HFFc6 (cell line): ENCODE measurements at regions not wholly inside any gene's neighbourhood (a gene's known extent, or its start where the extent isn't known, plus 50 kb on each side); places are given as distances from the start of the nearest gene placed in this dataset.

Experiments
- DNase-seq: peaks from one replicate; pipeline ENCODE4 v3.0.0-alpha.2; 2018
- H3K27ac Mint-ChIP-seq: 2 replicates; pipeline ENCODE4 v1.8.0; 2020; ENCODE audit warnings: mild to moderate bottlenecking, mixed read lengths
- H3K27me3 Mint-ChIP-seq: 2 replicates; pipeline ENCODE4 v1.8.0; 2021; ENCODE audit warnings: mild to moderate bottlenecking, moderate library complexity, mixed read lengths; ENCODE audit not compliant: insufficient read depth
- H3K36me3 Mint-ChIP-seq: 2 replicates; pipeline ENCODE4 v1.8.0; 2021; ENCODE audit warnings: low read depth, mixed read lengths
- H3K4me1 Mint-ChIP-seq: 2 replicates; pipeline ENCODE4 v1.8.0; 2020; ENCODE audit warnings: low read depth, mixed read lengths
- H3K4me3 Mint-ChIP-seq: 2 replicates; pipeline ENCODE4 v1.8.0; 2020; ENCODE audit warnings: mild to moderate bottlenecking, moderate library complexity, mixed read lengths
- H3K9me3 Mint-ChIP-seq: 2 replicates; pipeline ENCODE4 v1.8.0; 2020; ENCODE audit warnings: mild to moderate bottlenecking, mixed read lengths
- TF ChIP-seq, protein P1 (sequence below): fragments of 200-600 bp; sonication (generic); IDR thresholded peaks from 2 replicates; pipeline ENCODE4 v1.5.0; 2021; ENCODE audit warnings: antibody characterized with exemption, mild to moderate bottlenecking

DNA sequence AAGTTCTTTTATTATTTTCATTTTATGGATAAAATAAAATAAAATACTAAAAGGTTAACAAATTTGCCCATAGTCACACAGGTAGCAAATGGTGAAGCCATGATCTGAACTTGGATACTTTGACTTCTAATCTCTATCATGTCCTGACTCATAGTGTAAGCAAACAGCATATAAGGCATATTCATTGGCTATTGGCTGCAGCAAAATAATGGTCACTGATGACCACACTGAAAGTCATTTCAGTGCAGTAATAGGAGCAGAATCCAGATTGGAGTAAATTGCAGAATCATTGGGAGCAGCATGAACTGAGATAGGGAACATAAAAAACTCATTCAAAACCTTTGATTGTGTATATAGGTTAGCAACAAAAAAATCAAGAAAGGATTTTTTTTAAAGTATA lies 262.9 kb downstream of the PLA2G4A start:
- H3K4me3 Mint-ChIP-seq: no peak overlapping the region
- peaks cover 5% of the 10 kb centered on the region; the same call in 1 of the 2 replicates for H3K36me3 Mint-ChIP-seq
- H3K4me1 Mint-ChIP-seq: no peaks in the 10 kb centered on the region
- TF ChIP-seq, protein P1, sequence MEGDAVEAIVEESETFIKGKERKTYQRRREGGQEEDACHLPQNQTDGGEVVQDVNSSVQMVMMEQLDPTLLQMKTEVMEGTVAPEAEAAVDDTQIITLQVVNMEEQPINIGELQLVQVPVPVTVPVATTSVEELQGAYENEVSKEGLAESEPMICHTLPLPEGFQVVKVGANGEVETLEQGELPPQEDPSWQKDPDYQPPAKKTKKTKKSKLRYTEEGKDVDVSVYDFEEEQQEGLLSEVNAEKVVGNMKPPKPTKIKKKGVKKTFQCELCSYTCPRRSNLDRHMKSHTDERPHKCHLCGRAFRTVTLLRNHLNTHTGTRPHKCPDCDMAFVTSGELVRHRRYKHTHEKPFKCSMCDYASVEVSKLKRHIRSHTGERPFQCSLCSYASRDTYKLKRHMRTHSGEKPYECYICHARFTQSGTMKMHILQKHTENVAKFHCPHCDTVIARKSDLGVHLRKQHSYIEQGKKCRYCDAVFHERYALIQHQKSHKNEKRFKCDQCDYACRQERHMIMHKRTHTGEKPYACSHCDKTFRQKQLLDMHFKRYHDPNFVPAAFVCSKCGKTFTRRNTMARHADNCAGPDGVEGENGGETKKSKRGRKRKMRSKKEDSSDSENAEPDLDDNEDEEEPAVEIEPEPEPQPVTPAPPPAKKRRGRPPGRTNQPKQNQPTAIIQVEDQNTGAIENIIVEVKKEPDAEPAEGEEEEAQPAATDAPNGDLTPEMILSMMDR: no peak
- peaks cover 17% of the 10 kb centered on the region for H3K9me3 Mint-ChIP-seq
- no peak overlapping the region for H3K27ac Mint-ChIP-seq
- H3K27me3 Mint-ChIP-seq: no peaks in the 10 kb centered on the region
- no peak for DNase-seq

DNA sequence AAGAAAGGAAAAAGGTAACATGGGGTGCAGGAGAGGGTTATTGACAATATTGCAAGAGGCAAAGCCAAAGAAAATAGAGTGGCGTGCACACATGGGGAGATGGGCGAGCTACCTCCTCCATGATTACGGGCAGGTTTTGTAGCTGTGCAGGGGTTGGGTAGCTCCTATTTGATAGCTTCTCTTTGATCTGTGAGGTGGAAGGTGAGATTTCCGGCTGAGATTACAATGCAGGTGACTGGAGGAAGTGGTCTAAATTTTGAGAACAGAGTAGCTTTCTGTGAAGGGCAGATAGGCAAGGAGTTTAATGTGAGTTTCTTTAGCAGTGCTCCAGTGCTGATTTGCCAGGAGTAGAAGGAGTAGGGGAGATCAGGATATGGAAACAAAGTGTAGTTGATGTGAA lies 263.4 kb downstream of the PLA2G4A start:
- Mint-ChIP-seq H3K27me3 (no peaks in the 10 kb centered on the region), H3K4me3 (no peak overlapping the region), H3K4me1 (no peaks in the 10 kb centered on the region), H3K27ac (no peak overlapping the region), H3K36me3 (peaks cover 5% of the 10 kb centered on the region; the same call in 1 of the 2 replicates), H3K9me3 (peaks cover 17% of the 10 kb centered on the region)
- TF ChIP-seq, protein P1: no peak
- DNase-seq: no peak

DNA sequence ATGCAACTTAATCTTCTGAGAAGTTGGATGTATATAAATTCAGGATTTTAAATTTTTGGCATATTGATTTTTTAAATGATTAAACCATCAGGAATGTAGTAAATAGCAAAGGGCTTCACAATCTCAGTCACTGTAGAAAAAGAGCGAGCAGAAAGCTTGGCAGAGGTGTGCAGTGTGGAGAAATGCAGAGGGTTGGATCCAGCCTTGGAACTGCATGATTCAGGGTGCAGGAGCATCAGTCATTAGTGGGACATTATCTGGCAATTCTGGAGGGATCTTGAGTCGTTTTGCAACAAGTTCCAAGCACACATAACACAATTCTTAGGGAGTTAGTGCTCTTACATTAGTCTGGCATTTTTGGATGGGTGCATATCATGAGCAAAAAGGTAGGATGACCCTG lies 267.9 kb downstream of the PLA2G4A start:
- Mint-ChIP-seq H3K27ac (no peak overlapping the region), H3K36me3 (no peaks in the 10 kb centered on the region), H3K4me1 (no peaks in the 10 kb centered on the region), H3K9me3 (peaks cover 7% of the 10 kb centered on the region; the same call in 1 of the 2 replicates), H3K4me3 (no peak overlapping the region), H3K27me3 (no peaks in the 10 kb centered on the region)
- TF ChIP-seq, protein P1: no peak
- DNase-seq: no peak

DNA sequence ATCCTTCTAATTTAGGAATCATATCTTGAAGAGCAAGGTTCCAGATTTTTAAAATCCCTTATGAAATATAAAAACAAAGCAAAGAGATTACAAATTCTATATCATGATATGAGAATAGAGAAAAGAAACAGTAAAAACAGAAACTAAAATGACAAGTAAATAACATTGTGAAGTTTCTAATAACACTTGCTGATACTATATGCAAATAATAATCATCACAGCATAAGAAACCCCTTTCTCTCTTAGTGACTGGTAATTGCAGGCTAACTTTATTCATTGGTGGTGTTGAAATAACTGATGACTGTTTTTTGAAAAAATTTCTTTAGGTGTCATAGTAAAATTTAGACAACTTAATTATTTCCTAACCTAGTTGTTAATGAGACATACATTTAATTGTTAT lies 281.6 kb downstream of the PLA2G4A start:
- Mint-ChIP-seq H3K27ac (no peak overlapping the region), H3K27me3 (no peaks in the 10 kb centered on the region; the same call in 1 of the 2 replicates), H3K9me3 (peaks cover 38% of the 10 kb centered on the region), H3K36me3 (no peaks in the 10 kb centered on the region), H3K4me3 (no peak overlapping the region), H3K4me1 (no peaks in the 10 kb centered on the region)
- no peak for DNase-seq
- TF ChIP-seq, protein P1: no peak

DNA sequence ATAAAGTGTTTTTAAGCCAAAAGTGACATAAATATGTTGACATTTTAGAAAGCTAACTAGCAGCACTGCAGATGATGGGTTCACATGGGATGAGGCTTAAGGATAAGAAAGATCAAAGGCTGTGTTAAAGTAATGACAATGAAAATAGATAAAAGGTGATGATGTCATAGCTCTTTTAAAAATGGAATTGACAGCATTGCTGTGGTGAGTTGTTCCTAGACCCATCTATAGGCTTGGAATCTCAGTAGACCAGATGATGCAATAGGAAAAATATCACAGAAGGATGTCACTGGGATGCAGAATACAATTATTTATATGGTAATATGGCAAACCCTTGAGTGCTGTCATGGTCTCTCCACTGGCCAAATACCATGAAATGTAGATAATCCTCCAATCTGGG lies 286.0 kb downstream of the PLA2G4A start:
- H3K4me1 Mint-ChIP-seq: no peaks in the 10 kb centered on the region
- TF ChIP-seq, protein P1: no peak
- no peaks in the 10 kb centered on the region; the same call in 1 of the 2 replicates for H3K27me3 Mint-ChIP-seq
- DNase-seq: no peak
- H3K9me3 Mint-ChIP-seq: peaks cover 35% of the 10 kb centered on the region
- H3K27ac Mint-ChIP-seq: no peak overlapping the region
- no peaks in the 10 kb centered on the region for H3K36me3 Mint-ChIP-seq
- no peak overlapping the region for H3K4me3 Mint-ChIP-seq

DNA sequence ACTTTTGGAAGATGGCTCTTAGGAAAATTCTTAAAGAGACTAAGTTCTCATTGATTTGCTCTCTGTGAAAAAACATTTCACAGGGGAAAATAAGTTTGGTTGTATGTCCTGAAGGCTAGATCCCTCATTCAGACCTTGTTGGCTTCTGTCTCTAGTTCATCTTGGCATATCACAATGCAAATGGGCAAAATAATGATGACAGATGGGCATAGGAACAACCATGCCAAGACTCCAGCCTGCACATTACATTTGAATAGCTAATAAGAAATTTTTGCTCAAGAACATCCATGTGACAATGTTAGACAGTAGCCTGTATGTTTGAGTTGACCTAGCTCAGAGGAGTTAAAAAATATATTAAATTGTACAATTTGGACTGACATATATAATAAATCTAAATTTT lies 292.9 kb downstream of the PLA2G4A start:
- H3K27me3 Mint-ChIP-seq: no peaks in the 10 kb centered on the region; the same call in 1 of the 2 replicates
- TF ChIP-seq, protein P1: no peak
- no peak overlapping the region for H3K27ac Mint-ChIP-seq
- DNase-seq: no peak
- no peaks in the 10 kb centered on the region for H3K4me1 Mint-ChIP-seq
- no peak overlapping the region for H3K4me3 Mint-ChIP-seq
- no peaks in the 10 kb centered on the region; the same call in 1 of the 2 replicates for H3K36me3 Mint-ChIP-seq
- H3K9me3 Mint-ChIP-seq: peaks cover 21% of the 10 kb centered on the region
